Peyer's patch (tissue), 4 donors: ENCODE measurements at regions not wholly inside any gene's neighbourhood (a gene's known extent, or its start where the extent isn't known, plus 50 kb on each side); places are given as distances from the start of the nearest gene placed in this dataset.

Source experiments
- CTCF ChIP-seq, 6 experiments: fragments of 450-650 bp in 4 of 6; fragments of 200-600 bp in 2 of 6; sonication (generic) in 1 of 6; IDR thresholded peaks; one replicate each; pipeline ENCODE4 v1.5.1; 2017 to 2019; ENCODE audit warnings: antibody characterized with exemption in 6 of 6, mild to moderate bottlenecking in 3 of 6, moderate library complexity in 1 of 6
- POLR2A ChIP-seq, 2 donors: fragments of 450-650 bp; IDR thresholded peaks; one replicate each; pipeline ENCODE4 v1.5.1; 2017; ENCODE audit warnings: antibody characterized with exemption in 2 of 2, mild to moderate bottlenecking in 2 of 2, moderate library complexity in 2 of 2

- peak in 4 of 6 experiments; percentile 11 to 50 (median 44) for TF ChIP-seq CTCF (IDR thresholded peaks at IDR 0.05)
- no peak for TF ChIP-seq POLR2A (IDR thresholded peaks at IDR 0.05)
Observed at GRCh38 chr3:148075771-148076716, 621.7 kb upstream of the AGTR1 start.
